ENCODE measurements at regions not wholly inside any gene's neighbourhood (a gene's known extent, or its start where the extent isn't known, plus 50 kb on each side); places are given as distances from the start of the nearest gene placed in this dataset.

- TF ChIP-seq CTCF (IDR thresholded peaks at IDR 0.05; ENCODE audit: extremely low read depth, insufficient read depth, missing control alignments) = no peak
- DNase-seq (ENCODE audit: low spot score) = no peak
- in situ Hi-C loops (cut with MboI; ENCODE audit: low pct_unique_long_range_greater_than_20kb, low sequenced_read_pairs, unreplicated experiment) = loop anchor here (10.0 kb wide), 1 partner anchor 467 kb away; no protein-coding TSS in a partner anchor
Observed at GRCh38 chr6:27081931-27082330, 165.6 kb upstream of the PRSS16 start.

GRCh38 chr6:27088068-27088467 is 159.4 kb upstream of the PRSS16 start:
- no peak for TF ChIP-seq CTCF (IDR thresholded peaks at IDR 0.05; ENCODE audit: extremely low read depth, insufficient read depth, missing control alignments)
- in situ Hi-C loops (cut with MboI; ENCODE audit: low pct_unique_long_range_greater_than_20kb, low sequenced_read_pairs, unreplicated experiment) = loop anchor here (10.0 kb wide), 1 partner anchor 473 kb away; no protein-coding TSS in a partner anchor
- no peak for DNase-seq (ENCODE audit: low spot score)

- no peak for TF ChIP-seq CTCF (IDR thresholded peaks at IDR 0.05; ENCODE audit: extremely low read depth, insufficient read depth, missing control alignments)
- in situ Hi-C loops (cut with MboI; ENCODE audit: low pct_unique_long_range_greater_than_20kb, low sequenced_read_pairs, unreplicated experiment) = no loop called here
- DNase-seq (ENCODE audit: low spot score) = peak; percentile 61
Observed at GRCh38 chr6:27091661-27092315, 155.7 kb upstream of the PRSS16 start.

GRCh38 chr6:27092316-27092692 is 155.2 kb upstream of the PRSS16 start:
- TF ChIP-seq CTCF (IDR thresholded peaks at IDR 0.05; ENCODE audit: extremely low read depth, insufficient read depth, missing control alignments) = no peak
- DNase-seq (ENCODE audit: low spot score) = no peak
- in situ Hi-C loops (cut with MboI; ENCODE audit: low pct_unique_long_range_greater_than_20kb, low sequenced_read_pairs, unreplicated experiment) = no loop called here

GRCh38 chr6:27095914-27096313 is 151.6 kb upstream of the PRSS16 start:
- no peak for TF ChIP-seq CTCF (IDR thresholded peaks at IDR 0.05; ENCODE audit: extremely low read depth, insufficient read depth, missing control alignments)
- DNase-seq (ENCODE audit: low spot score) = no peak
- in situ Hi-C loops (cut with MboI; ENCODE audit: low pct_unique_long_range_greater_than_20kb, low sequenced_read_pairs, unreplicated experiment) = no loop called here

GRCh38 chr6:27096834-27097511 is 150.5 kb upstream of the PRSS16 start:
- DNase-seq (ENCODE audit: low spot score) = peak; percentile 44
- no peak for TF ChIP-seq CTCF (IDR thresholded peaks at IDR 0.05; ENCODE audit: extremely low read depth, insufficient read depth, missing control alignments)
- in situ Hi-C loops (cut with MboI; ENCODE audit: low pct_unique_long_range_greater_than_20kb, low sequenced_read_pairs, unreplicated experiment) = no loop called here
